ENCODE measurements at regions not wholly inside any gene's neighbourhood (a gene's known extent, or its start where the extent isn't known, plus 50 kb on each side); places are given as distances from the start of the nearest gene placed in this dataset.
"Not testable (repeated sequence)": the region's sequence is repeated elsewhere in the genome, so short reads cannot be mapped to it uniquely, and the experiment has no call there.

- Histone ChIP-seq H3K27me3 (ENCODE audit: control insufficient read depth, insufficient read depth, low read length) (no peaks in the 10 kb centered on the region), H3K27ac (ENCODE audit: low read depth, low read length) (no peak overlapping the region), H3K9me3 (ENCODE audit: control insufficient read depth, insufficient read depth, low read length) (no peaks in the 10 kb centered on the region), H3K4me3 (ENCODE audit: low read depth, low read length) (no peak overlapping the region)
- CTCF ChIA-PET = no interaction called here
- no peak for TF ChIP-seq CTCF (IDR thresholded peaks at IDR 0.05; ENCODE audit: low read depth, low read length)
- POLR2A ChIA-PET = no interaction called here
- no peak for DNase-seq (ENCODE audit: low read depth, low spot score)
These were observed 150.2 kb downstream of the TTC6 start for GRCh38 chr14:37745657-37746056.

GRCh38 chr14:37746140-37746832, 150.9 kb downstream of the TTC6 start:
- Histone ChIP-seq H3K27ac (ENCODE audit: low read depth, low read length) (no peak overlapping the region), H3K4me3 (ENCODE audit: low read depth, low read length) (no peak overlapping the region), H3K9me3 (ENCODE audit: control insufficient read depth, insufficient read depth, low read length) (no peaks in the 10 kb centered on the region), H3K27me3 (ENCODE audit: control insufficient read depth, insufficient read depth, low read length) (no peaks in the 10 kb centered on the region)
- ChIA-PET CTCF (no interaction called here), POLR2A (no interaction called here)
- no peak for TF ChIP-seq CTCF (IDR thresholded peaks at IDR 0.05; ENCODE audit: low read depth, low read length)
- DNase-seq (ENCODE audit: low read depth, low spot score) = no peak

GRCh38 chr14:37753459-37753858, 158.0 kb downstream of the TTC6 start:
- DNase-seq (ENCODE audit: low read depth, low spot score) = no peak
- H3K27ac ChIP-seq (ENCODE audit: low read depth, low read length) = no peak overlapping the region
- no peaks in the 10 kb centered on the region for H3K27me3 ChIP-seq (ENCODE audit: control insufficient read depth, insufficient read depth, low read length)
- ChIA-PET POLR2A (no interaction called here), CTCF (no interaction called here)
- H3K4me3 ChIP-seq (ENCODE audit: low read depth, low read length) = no peak overlapping the region
- no peak for TF ChIP-seq CTCF (IDR thresholded peaks at IDR 0.05; ENCODE audit: low read depth, low read length)
- no peaks in the 10 kb centered on the region for H3K9me3 ChIP-seq (ENCODE audit: control insufficient read depth, insufficient read depth, low read length)

- CTCF ChIA-PET; H3K9me3 ChIP-seq (ENCODE audit: control insufficient read depth, insufficient read depth, low read length); H3K4me3 ChIP-seq (ENCODE audit: low read depth, low read length); H3K27ac ChIP-seq (ENCODE audit: low read depth, low read length); DNase-seq (ENCODE audit: low read depth, low spot score); H3K27me3 ChIP-seq (ENCODE audit: control insufficient read depth, insufficient read depth, low read length); POLR2A ChIA-PET: not testable (repeated sequence)
These were observed 164.8 kb downstream of the TTC6 start for GRCh38 chr14:37760275-37760674.

GRCh38 chr14:37763266-37763665, 167.8 kb downstream of the TTC6 start:
- Histone ChIP-seq H3K4me3 (ENCODE audit: low read depth, low read length) (no peak overlapping the region), H3K9me3 (ENCODE audit: control insufficient read depth, insufficient read depth, low read length) (no peaks in the 10 kb centered on the region), H3K27ac (ENCODE audit: low read depth, low read length) (no peak overlapping the region), H3K27me3 (ENCODE audit: control insufficient read depth, insufficient read depth, low read length) (no peaks in the 10 kb centered on the region)
- TF ChIP-seq CTCF (IDR thresholded peaks at IDR 0.05; ENCODE audit: low read depth, low read length) = no peak
- CTCF ChIA-PET = no interaction called here
- no peak for DNase-seq (ENCODE audit: low read depth, low spot score)
- POLR2A ChIA-PET = no interaction called here

- POLR2A ChIA-PET; DNase-seq (ENCODE audit: low read depth, low spot score); H3K27me3 ChIP-seq (ENCODE audit: control insufficient read depth, insufficient read depth, low read length); H3K27ac ChIP-seq (ENCODE audit: low read depth, low read length); H3K4me3 ChIP-seq (ENCODE audit: low read depth, low read length); CTCF ChIA-PET; H3K9me3 ChIP-seq (ENCODE audit: control insufficient read depth, insufficient read depth, low read length): not testable (repeated sequence)
These were observed 176.9 kb downstream of the TTC6 start for GRCh38 chr14:37772283-37772682.

All from AG04450 (cell line).